K562 (cell line): ENCODE measurements at regions not wholly inside any gene's neighbourhood (a gene's known extent, or its start where the extent isn't known, plus 50 kb on each side); places are given as distances from the start of the nearest gene placed in this dataset.
A peak's percentile ranks its signal among the peaks of the same experiment; 100 is the strongest.

Experiments used
- BRD9 ChIP-seq: fragments of 450-650 bp; IDR thresholded peaks from 2 replicates; pipeline ENCODE4 v1.6.1; 2018; ENCODE audit warnings: low read depth; ENCODE audit not compliant: partially characterized antibody
- CREB1 ChIP-seq, 2 experiments: sonication (generic) in 1 of 2; formaldehyde crosslinking in 1 of 2; IDR thresholded peaks; 2 replicates each; pipeline versions ENCODE4 v1.6.1 to v1.8.0; 2012 to 2022; ENCODE audit warnings: inconsistent platforms in 1 of 2, mild to moderate bottlenecking in 1 of 2, missing genetic modification reagents in 1 of 2, moderate library complexity in 1 of 2
- DPF2 ChIP-seq: fragments of 450-650 bp; IDR thresholded peaks from 2 replicates; pipeline ENCODE4 v1.6.1; 2016
- HLTF ChIP-seq: fragments of 450-650 bp; IDR thresholded peaks from 2 replicates; pipeline ENCODE4 v1.6.1; 2016
- SMAD3 ChIP-seq: fragments of 450-650 bp; formaldehyde crosslinking; conservative IDR thresholded peaks from 2 replicates; pipeline ENCODE4 v1.4.0; 2020; ENCODE audit warnings: mild to moderate bottlenecking
- SMARCC2 ChIP-seq: fragments of 450-650 bp; IDR thresholded peaks from 2 replicates; pipeline ENCODE4 v1.6.1; 2017; ENCODE audit warnings: antibody characterized with exemption, moderate library complexity, mild to moderate bottlenecking, low read depth
- ZFP1 ChIP-seq: fragments of 450-650 bp; formaldehyde crosslinking; IDR thresholded peaks from 2 replicates; pipeline ENCODE4 v1.4.0; 2020; ENCODE audit warnings: mild to moderate bottlenecking, mixed read lengths
- TF ChIP-seq, protein P1 (sequence below): fragments of 450-650 bp; IDR thresholded peaks from 2 replicates; pipeline ENCODE4 v1.7.1; 2018; ENCODE audit warnings: mild to moderate bottlenecking, low read depth; ENCODE audit not compliant: partially characterized antibody
- TF ChIP-seq, protein P2 (sequence below): fragments of 200-600 bp; sonication (generic); IDR thresholded peaks from one replicate; pipeline ENCODE4 v1.6.1; 2012; ENCODE audit warnings: mild to moderate bottlenecking, low read depth, low read length, inconsistent platforms

DNA sequence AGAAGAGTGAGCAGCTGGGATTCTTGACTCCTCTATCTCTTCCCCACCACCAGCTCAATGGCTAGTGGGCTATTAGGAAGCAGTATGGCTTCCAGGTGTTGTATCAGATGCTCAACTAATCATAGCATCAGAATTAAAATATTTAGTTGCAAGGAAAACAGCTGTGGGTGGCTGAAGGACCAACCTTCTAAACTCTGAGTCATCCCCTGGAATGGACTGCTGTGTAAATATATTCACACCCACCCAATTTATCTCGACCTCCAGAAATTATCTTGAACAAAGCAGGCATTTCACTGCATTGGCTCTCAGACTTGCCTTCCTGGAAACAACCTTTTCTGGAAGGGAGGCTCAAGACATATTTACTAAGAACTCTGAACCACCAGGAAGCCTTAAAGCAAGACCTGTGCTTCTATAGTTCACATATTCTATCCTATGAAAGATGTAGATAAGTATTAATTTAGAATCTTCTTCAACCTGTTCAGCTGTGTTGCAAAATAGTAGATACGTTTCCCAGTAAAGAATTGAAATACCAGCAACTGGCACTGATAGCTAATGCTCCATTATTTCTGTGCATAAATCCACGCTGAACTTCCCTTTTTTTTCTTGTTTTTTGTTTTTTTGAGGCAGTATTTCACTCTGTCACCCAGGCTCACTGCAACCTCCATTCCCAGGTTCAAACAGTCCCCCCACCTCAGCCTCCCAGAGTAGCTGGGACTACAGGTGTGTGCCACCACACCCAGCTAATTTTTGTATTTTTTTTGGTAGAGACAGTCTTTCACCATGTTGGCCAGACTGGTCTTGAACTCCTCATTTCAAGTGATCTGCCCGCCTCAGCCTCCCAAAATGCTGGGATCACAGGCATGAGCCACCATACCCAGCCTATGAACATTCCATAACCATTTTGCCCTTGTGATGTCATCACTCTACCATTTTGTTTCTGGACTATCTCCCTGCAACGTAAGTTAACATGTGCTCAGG lies 56.9 kb upstream of the CD2AP start (continued):
- TF ChIP-seq, protein P1, sequence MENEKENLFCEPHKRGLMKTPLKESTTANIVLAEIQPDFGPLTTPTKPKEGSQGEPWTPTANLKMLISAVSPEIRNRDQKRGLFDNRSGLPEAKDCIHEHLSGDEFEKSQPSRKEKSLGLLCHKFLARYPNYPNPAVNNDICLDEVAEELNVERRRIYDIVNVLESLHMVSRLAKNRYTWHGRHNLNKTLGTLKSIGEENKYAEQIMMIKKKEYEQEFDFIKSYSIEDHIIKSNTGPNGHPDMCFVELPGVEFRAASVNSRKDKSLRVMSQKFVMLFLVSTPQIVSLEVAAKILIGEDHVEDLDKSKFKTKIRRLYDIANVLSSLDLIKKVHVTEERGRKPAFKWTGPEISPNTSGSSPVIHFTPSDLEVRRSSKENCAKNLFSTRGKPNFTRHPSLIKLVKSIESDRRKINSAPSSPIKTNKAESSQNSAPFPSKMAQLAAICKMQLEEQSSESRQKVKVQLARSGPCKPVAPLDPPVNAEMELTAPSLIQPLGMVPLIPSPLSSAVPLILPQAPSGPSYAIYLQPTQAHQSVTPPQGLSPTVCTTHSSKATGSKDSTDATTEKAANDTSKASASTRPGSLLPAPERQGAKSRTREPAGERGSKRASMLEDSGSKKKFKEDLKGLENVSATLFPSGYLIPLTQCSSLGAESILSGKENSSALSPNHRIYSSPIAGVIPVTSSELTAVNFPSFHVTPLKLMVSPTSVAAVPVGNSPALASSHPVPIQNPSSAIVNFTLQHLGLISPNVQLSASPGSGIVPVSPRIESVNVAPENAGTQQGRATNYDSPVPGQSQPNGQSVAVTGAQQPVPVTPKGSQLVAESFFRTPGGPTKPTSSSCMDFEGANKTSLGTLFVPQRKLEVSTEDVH, result peak; percentile 66
- TF ChIP-seq BRD9 (no peak), CREB1 (IDR thresholded peaks at IDR 0.05) (peak; percentile 78), CREB1 (CRISPR knock-in tag; IDR thresholded peaks at IDR 0.05) (no peak), DPF2 (peak; percentile 99), SMAD3 (CRISPR knock-in tag) (no peak), ZFP1 (no peak), HLTF (peak; percentile 89), SMARCC2 (peak; percentile 99)
- TF ChIP-seq, protein P2, sequence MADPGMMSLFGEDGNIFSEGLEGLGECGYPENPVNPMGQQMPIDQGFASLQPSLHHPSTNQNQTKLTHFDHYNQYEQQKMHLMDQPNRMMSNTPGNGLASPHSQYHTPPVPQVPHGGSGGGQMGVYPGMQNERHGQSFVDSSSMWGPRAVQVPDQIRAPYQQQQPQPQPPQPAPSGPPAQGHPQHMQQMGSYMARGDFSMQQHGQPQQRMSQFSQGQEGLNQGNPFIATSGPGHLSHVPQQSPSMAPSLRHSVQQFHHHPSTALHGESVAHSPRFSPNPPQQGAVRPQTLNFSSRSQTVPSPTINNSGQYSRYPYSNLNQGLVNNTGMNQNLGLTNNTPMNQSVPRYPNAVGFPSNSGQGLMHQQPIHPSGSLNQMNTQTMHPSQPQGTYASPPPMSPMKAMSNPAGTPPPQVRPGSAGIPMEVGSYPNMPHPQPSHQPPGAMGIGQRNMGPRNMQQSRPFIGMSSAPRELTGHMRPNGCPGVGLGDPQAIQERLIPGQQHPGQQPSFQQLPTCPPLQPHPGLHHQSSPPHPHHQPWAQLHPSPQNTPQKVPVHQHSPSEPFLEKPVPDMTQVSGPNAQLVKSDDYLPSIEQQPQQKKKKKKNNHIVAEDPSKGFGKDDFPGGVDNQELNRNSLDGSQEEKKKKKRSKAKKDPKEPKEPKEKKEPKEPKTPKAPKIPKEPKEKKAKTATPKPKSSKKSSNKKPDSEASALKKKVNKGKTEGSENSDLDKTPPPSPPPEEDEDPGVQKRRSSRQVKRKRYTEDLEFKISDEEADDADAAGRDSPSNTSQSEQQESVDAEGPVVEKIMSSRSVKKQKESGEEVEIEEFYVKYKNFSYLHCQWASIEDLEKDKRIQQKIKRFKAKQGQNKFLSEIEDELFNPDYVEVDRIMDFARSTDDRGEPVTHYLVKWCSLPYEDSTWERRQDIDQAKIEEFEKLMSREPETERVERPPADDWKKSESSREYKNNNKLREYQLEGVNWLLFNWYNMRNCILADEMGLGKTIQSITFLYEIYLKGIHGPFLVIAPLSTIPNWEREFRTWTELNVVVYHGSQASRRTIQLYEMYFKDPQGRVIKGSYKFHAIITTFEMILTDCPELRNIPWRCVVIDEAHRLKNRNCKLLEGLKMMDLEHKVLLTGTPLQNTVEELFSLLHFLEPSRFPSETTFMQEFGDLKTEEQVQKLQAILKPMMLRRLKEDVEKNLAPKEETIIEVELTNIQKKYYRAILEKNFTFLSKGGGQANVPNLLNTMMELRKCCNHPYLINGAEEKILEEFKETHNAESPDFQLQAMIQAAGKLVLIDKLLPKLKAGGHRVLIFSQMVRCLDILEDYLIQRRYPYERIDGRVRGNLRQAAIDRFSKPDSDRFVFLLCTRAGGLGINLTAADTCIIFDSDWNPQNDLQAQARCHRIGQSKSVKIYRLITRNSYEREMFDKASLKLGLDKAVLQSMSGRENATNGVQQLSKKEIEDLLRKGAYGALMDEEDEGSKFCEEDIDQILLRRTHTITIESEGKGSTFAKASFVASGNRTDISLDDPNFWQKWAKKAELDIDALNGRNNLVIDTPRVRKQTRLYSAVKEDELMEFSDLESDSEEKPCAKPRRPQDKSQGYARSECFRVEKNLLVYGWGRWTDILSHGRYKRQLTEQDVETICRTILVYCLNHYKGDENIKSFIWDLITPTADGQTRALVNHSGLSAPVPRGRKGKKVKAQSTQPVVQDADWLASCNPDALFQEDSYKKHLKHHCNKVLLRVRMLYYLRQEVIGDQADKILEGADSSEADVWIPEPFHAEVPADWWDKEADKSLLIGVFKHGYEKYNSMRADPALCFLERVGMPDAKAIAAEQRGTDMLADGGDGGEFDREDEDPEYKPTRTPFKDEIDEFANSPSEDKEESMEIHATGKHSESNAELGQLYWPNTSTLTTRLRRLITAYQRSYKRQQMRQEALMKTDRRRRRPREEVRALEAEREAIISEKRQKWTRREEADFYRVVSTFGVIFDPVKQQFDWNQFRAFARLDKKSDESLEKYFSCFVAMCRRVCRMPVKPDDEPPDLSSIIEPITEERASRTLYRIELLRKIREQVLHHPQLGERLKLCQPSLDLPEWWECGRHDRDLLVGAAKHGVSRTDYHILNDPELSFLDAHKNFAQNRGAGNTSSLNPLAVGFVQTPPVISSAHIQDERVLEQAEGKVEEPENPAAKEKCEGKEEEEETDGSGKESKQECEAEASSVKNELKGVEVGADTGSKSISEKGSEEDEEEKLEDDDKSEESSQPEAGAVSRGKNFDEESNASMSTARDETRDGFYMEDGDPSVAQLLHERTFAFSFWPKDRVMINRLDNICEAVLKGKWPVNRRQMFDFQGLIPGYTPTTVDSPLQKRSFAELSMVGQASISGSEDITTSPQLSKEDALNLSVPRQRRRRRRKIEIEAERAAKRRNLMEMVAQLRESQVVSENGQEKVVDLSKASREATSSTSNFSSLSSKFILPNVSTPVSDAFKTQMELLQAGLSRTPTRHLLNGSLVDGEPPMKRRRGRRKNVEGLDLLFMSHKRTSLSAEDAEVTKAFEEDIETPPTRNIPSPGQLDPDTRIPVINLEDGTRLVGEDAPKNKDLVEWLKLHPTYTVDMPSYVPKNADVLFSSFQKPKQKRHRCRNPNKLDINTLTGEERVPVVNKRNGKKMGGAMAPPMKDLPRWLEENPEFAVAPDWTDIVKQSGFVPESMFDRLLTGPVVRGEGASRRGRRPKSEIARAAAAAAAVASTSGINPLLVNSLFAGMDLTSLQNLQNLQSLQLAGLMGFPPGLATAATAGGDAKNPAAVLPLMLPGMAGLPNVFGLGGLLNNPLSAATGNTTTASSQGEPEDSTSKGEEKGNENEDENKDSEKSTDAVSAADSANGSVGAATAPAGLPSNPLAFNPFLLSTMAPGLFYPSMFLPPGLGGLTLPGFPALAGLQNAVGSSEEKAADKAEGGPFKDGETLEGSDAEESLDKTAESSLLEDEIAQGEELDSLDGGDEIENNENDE, result no peak
